Naive thymus-derived CD8-positive, alpha-beta T cell (primary cell): ENCODE measurements at regions not wholly inside any gene's neighbourhood (a gene's known extent, or its start where the extent isn't known, plus 50 kb on each side); places are given as distances from the start of the nearest gene placed in this dataset.

ENCODE experiments used
- ATAC-seq, 2 donors: fragments of 150-1000 bp; cut with Tn5 transposase in 1 of 2; sonication (Bioruptor Pico), chemical (Tn5 transposase) in 1 of 2; 1 replicate in 1 of 2; 2 replicates in 1 of 2; pipeline ENCODE4 v1.10.0; 2021; ENCODE audit warnings: mild to moderate bottlenecking in 2 of 2, moderate library complexity in 2 of 2
- POLR2A ChIA-PET: fragments of 350-600 bp; sonication (Branson Sonifier 250); formaldehyde crosslinking; loops from one replicate; lab custom pipeline; 2021; ENCODE audit warnings: antibody characterized with exemption; lab: Charles Lee
- DNase-seq, 10 donors: peaks; one replicate each; pipeline versions ENCODE4 v3.0.0 to v3.0.0-alpha.2; 2020 to 2022
- H3K27ac Mint-ChIP-seq, 10 donors: one replicate each; pipeline ENCODE4 v1.8.0; 2020 to 2022; ENCODE audit warnings: mild to moderate bottlenecking in 10 of 10, mixed read lengths in 10 of 10, moderate library complexity in 4 of 10, inconsistent platforms in 1 of 10
- H3K27me3 Mint-ChIP-seq, 5 donors: one replicate each; pipeline ENCODE4 v1.8.0; 2021 to 2022; ENCODE audit warnings: mixed read lengths in 5 of 5
- H3K36me3 Mint-ChIP-seq, 3 donors: one replicate each; pipeline ENCODE4 v1.8.0; 2020 to 2022; ENCODE audit warnings: mixed read lengths in 3 of 3, mild to moderate bottlenecking in 2 of 3, inconsistent platforms in 1 of 3
- H3K4me1 Mint-ChIP-seq, 4 donors: one replicate each; pipeline ENCODE4 v1.8.0; 2021 to 2022; ENCODE audit warnings: mixed read lengths in 4 of 4
- H3K4me3 Mint-ChIP-seq, 10 donors: one replicate each; pipeline ENCODE4 v1.8.0; 2020 to 2022; ENCODE audit warnings: mild to moderate bottlenecking in 10 of 10, mixed read lengths in 10 of 10, moderate library complexity in 6 of 10, inconsistent platforms in 1 of 10
- H3K9me3 Mint-ChIP-seq, 9 donors: one replicate each; pipeline ENCODE4 v1.8.0; 2020 to 2022; ENCODE audit warnings: mixed read lengths in 9 of 9, mild to moderate bottlenecking in 3 of 9, inconsistent platforms in 1 of 9, moderate library complexity in 1 of 9

GRCh38 chr11:111444040-111444439 is 65.0 kb upstream of the POU2AF1 start:
- POLR2A ChIA-PET: no interaction called here
- Mint-ChIP-seq H3K27ac (peak overlapping the region in 4 of 10 donors; percentile 13 to 42 (median 28)), H3K4me3 (no peak overlapping the region), H3K4me1 (peaks cover 12 to 23% (median 14%) of the 10 kb centered on the region in 4 donors), H3K36me3 (no peaks in the 10 kb centered on the region), H3K27me3 (peaks cover 0 to 3% (median 0%) of the 10 kb centered on the region in 5 donors), H3K9me3 (no peaks in the 10 kb centered on the region)
- DNase-seq: no peak
- ATAC-seq: no peak

DNA sequence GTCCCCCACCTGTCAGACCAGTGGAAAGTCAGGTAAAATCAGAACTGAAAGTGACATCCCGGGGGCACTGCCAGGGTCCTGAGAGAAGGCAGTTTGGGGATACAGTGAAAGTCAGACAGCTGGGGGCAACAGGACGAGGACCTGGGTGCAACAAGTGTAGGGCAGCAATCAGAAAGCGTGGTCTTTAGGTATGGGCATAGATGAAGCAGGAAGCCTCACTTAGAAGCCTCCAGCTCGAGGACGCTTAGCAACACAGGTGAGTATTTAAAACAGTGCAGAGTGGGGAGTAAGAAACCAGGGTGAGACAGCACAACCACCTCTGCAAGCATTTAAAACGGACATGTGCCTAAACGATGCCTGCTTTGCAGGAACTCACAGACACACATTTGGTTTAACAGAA is 64.6 kb upstream of the POU2AF1 start:
- Mint-ChIP-seq H3K27me3 (peaks cover 0 to 3% (median 0%) of the 10 kb centered on the region in 5 donors), H3K4me1 (peaks cover 12 to 27% (median 14%) of the 10 kb centered on the region in 4 donors), H3K9me3 (no peaks in the 10 kb centered on the region), H3K36me3 (no peaks in the 10 kb centered on the region), H3K27ac (peak overlapping the region in 5 of 10 donors; percentile 13 to 42 (median 30)), H3K4me3 (no peak overlapping the region)
- ATAC-seq: no peak
- DNase-seq: no peak
- POLR2A ChIA-PET: no interaction called here

DNA sequence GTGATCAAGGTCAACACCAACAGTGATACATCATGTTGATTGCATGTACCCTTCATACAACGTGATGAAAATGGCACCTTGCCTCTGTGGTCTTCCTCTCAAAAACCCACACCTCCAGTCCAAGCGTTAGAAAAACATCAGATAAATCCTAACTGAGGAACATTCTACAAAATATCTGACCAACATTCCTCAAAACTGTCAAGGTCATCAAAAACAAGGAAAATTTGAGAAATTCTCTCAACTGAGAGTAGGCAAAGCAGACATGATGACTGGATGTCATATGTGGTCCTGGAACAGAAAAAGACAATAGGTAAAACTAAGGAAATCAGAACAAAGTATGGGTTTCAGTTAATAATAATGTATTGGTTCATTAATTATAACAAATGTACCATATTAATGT is 64.0 kb upstream of the POU2AF1 start:
- POLR2A ChIA-PET: no interaction called here
- Mint-ChIP-seq H3K36me3 (no peaks in the 10 kb centered on the region), H3K27me3 (peaks cover 0 to 7% (median 0%) of the 10 kb centered on the region in 5 donors), H3K9me3 (no peaks in the 10 kb centered on the region), H3K4me1 (peaks cover 12 to 28% (median 14%) of the 10 kb centered on the region in 4 donors), H3K27ac (peak overlapping the region in 3 of 10 donors; percentile 30 to 63 (median 45)), H3K4me3 (no peak overlapping the region)
- DNase-seq (no peak), ATAC-seq (no peak)

DNA sequence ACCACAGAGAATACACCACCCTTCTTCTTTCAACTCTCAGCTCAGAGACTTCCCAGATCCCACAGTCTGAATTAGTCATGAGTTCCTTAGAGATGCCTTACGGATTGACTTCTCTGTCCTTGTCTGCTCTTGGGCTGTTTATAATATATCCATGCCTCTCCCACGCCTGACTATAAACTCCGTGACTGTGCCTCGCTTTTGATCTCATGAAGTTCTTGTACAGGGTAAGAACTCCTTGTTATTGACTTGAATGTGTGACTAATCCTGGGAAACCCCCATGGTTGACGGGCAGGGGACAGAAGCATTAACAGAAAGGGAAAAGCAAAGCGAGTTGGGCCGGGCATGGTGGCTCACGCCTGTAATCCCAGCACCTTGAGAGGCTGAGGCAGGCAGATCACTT is 62.4 kb upstream of the POU2AF1 start:
- POLR2A ChIA-PET: no interaction called here
- ATAC-seq (no peak), DNase-seq (no peak)
- H3K4me3 Mint-ChIP-seq: no peak overlapping the region
- H3K4me1 Mint-ChIP-seq: peaks cover 12 to 36% (median 22%) of the 10 kb centered on the region in 4 donors
- peaks cover 0 to 7% (median 2%) of the 10 kb centered on the region in 5 donors for H3K27me3 Mint-ChIP-seq
- no peaks in the 10 kb centered on the region for H3K9me3 Mint-ChIP-seq
- peak overlapping the region in 1 of 10 donors; percentile 1 for H3K27ac Mint-ChIP-seq
- no peaks in the 10 kb centered on the region for H3K36me3 Mint-ChIP-seq

DNA sequence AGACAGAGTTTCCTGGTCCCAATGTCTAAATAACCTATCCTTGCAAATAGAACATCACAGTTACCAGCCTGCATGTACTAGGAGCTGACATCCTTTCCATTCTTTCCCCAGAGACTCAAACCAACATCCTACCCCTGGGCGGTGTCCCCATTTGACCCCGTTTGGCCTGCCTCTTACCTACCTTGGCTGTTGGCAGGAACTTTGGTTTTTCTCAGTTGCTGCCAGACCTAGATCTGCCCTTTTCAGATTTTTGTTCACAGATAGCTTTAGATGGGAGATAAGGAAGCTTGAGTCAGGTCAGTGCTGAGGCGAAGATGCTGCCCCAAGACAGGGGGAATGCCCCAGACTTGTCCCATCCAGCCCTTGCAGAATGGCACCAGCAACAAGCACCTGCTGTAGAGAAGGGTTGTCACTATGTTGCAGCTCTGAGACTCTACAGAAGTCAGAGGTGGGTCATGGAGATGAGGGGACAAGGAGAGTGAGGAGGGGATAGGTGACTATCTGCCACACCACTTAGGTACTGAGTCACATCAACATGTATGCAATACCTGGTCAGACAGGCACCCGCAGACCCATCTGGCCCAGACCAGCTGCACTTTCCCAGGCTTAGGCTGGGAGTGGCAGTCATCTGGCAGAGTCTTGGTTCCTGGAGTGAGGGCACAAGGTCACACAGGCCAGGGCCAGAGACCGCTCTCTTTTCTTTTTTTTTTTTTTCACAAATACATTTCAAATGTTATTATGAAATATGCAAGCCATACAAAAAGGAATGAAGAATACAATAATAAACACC is 61.5 kb upstream of the POU2AF1 start:
- no peak overlapping the region for H3K27ac Mint-ChIP-seq
- no peaks in the 10 kb centered on the region for H3K9me3 Mint-ChIP-seq
- POLR2A ChIA-PET: no interaction called here
- peaks cover 8 to 28% (median 14%) of the 10 kb centered on the region in 4 donors for H3K4me1 Mint-ChIP-seq
- no peak for DNase-seq
- no peaks in the 10 kb centered on the region for H3K36me3 Mint-ChIP-seq
- no peak for ATAC-seq
- H3K27me3 Mint-ChIP-seq: peaks cover 0 to 7% (median 2%) of the 10 kb centered on the region in 5 donors
- no peak overlapping the region for H3K4me3 Mint-ChIP-seq

GRCh38 chr11:111439901-111440300 is 60.8 kb upstream of the POU2AF1 start:
- ATAC-seq: no peak
- DNase-seq: no peak
- peaks cover 0 to 7% (median 2%) of the 10 kb centered on the region in 5 donors for H3K27me3 Mint-ChIP-seq
- POLR2A ChIA-PET: no interaction called here
- no peaks in the 10 kb centered on the region for H3K36me3 Mint-ChIP-seq
- no peak overlapping the region for H3K27ac Mint-ChIP-seq
- H3K9me3 Mint-ChIP-seq: no peaks in the 10 kb centered on the region
- no peak overlapping the region for H3K4me3 Mint-ChIP-seq
- peaks cover 8 to 28% (median 13%) of the 10 kb centered on the region in 4 donors for H3K4me1 Mint-ChIP-seq

GRCh38 chr11:111438846-111439520 is 59.9 kb upstream of the POU2AF1 start:
- Mint-ChIP-seq H3K36me3 (no peaks in the 10 kb centered on the region), H3K27ac (peak overlapping the region in 2 of 10 donors; percentile 14 to 59), H3K4me1 (peaks cover 6 to 28% (median 13%) of the 10 kb centered on the region in 4 donors), H3K4me3 (no peak overlapping the region), H3K27me3 (peaks cover 0 to 7% (median 2%) of the 10 kb centered on the region in 5 donors), H3K9me3 (no peaks in the 10 kb centered on the region)
- ATAC-seq: no peak
- DNase-seq: no peak
- POLR2A ChIA-PET: interaction anchor here (0.9 kb wide), 1 partner anchor 337 kb away, joined by 3 read pairs; no protein-coding TSS in a partner anchor

DNA sequence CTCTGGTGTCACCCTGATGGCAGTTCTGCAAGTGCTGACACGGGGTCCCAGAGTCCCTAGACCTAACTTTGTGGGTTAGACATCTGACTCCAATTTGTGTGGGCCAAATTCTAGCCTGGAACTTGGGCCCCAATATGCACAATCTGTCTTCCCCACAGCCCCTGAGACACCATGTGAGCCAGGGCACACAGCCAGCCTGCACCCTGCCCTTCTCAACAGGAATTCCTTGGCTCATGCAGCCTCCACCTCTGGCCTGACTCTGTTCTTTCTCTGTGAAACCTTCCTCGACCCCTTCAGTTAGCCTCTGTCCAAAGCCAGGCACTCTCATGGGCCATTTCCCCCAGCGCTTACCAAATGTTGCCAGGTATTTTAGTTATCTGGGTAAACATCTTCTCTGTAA is 59.1 kb upstream of the POU2AF1 start:
- H3K9me3 Mint-ChIP-seq: no peaks in the 10 kb centered on the region
- H3K27me3 Mint-ChIP-seq: peaks cover 0 to 7% (median 2%) of the 10 kb centered on the region in 5 donors
- POLR2A ChIA-PET: interaction anchor here (0.6 kb wide), 1 partner anchor 740 kb away, joined by 3 read pairs; no protein-coding TSS in a partner anchor
- DNase-seq (no peak), ATAC-seq (no peak)
- H3K36me3 Mint-ChIP-seq: no peaks in the 10 kb centered on the region
- H3K4me1 Mint-ChIP-seq: peaks cover 6 to 25% (median 13%) of the 10 kb centered on the region in 4 donors
- H3K27ac Mint-ChIP-seq: peak overlapping the region in 3 of 10 donors; percentile 7 to 46 (median 34)
- H3K4me3 Mint-ChIP-seq: no peak overlapping the region

- Mint-ChIP-seq H3K9me3 (no peaks in the 10 kb centered on the region), H3K4me1 (peaks cover 8 to 25% (median 12%) of the 10 kb centered on the region in 4 donors), H3K36me3 (no peaks in the 10 kb centered on the region), H3K27ac (peak overlapping the region in 1 of 10 donors; percentile 66), H3K27me3 (peaks cover 0 to 13% (median 3%) of the 10 kb centered on the region in 5 donors), H3K4me3 (peak overlapping the region in 1 of 10 donors; percentile 10)
- ATAC-seq: no peak
- POLR2A ChIA-PET: no interaction called here
- DNase-seq: no peak
Observed at GRCh38 chr11:111435046-111435698, 56.1 kb upstream of the POU2AF1 start.

- H3K4me3 Mint-ChIP-seq: no peak overlapping the region
- no peaks in the 10 kb centered on the region for H3K9me3 Mint-ChIP-seq
- DNase-seq (peak in 8 of 10 donors; percentile 25 to 73 (median 39)), ATAC-seq (peak; percentile 33 to 38)
- POLR2A ChIA-PET: no interaction called here
- no peaks in the 10 kb centered on the region for H3K36me3 Mint-ChIP-seq
- H3K27ac Mint-ChIP-seq: no peak overlapping the region
- H3K27me3 Mint-ChIP-seq: peaks cover 0 to 7% (median 1%) of the 10 kb centered on the region in 5 donors
- H3K4me1 Mint-ChIP-seq: peaks cover 0 to 1% (median 0%) of the 10 kb centered on the region in 4 donors
Observed at GRCh38 chr11:111429066-111429506, 50.0 kb upstream of the POU2AF1 start.
